ENCODE measurements at regions not wholly inside any gene's neighbourhood (a gene's known extent, or its start where the extent isn't known, plus 50 kb on each side); places are given as distances from the start of the nearest gene placed in this dataset.

DNA sequence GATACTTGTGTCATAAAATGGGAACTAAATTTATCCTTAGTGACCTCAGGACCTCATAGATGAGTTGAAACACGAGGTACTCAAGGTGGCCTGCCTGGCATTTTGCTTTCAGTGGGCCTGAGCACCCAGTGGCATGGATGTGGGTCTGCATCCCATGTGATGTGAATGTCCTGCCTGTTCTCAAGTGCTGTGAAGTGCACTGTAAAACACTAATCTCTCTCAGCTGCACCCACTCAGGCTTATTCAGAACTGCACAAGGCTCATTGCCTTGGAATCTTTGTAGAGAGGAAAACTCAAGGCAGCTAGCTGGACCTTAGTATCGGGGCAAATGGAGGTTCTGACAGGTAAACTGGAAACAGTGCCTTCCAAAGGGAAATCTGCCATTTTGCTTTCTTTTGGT is 767.0 kb downstream of the TUSC7 start:
- H3K27me3 ChIP-seq (ENCODE audit: insufficient read depth, low read length), result no peaks in the 10 kb centered on the region
- H3K4me3 ChIP-seq (ENCODE audit: low read length), result no peak overlapping the region
- H3K4me1 ChIP-seq (ENCODE audit: insufficient read depth, low read length), result no peaks in the 10 kb centered on the region
- no peaks in the 10 kb centered on the region for H3K9me3 ChIP-seq (ENCODE audit: low read depth, low read length)

- H3K4me3 ChIP-seq (ENCODE audit: low read length), result no peak overlapping the region
- H3K9me3 ChIP-seq (ENCODE audit: low read depth, low read length), result no peaks in the 10 kb centered on the region
- no peaks in the 10 kb centered on the region for H3K27me3 ChIP-seq (ENCODE audit: insufficient read depth, low read length)
- no peaks in the 10 kb centered on the region for H3K4me1 ChIP-seq (ENCODE audit: insufficient read depth, low read length)
Measured at GRCh38 chr3:117477214-117477755, 767.7 kb downstream of the TUSC7 start.

DNA sequence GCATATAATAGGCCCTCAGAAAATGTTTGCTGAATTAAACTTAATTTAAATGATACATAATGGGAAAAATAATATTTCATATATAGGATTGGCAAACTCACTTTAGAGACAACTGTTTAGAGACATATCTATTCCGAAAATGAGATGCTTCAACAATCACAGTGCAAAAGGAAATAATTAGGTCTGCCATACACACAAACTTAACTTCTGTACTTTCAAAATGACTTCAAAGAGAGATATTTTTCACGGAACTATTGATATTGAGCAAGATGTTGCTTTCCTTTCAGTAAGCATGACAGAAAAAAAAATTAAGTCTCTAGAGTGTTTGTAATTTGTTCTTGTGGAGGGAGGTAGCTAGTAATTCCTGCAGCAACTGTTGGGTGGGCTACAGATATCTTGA is 769.5 kb downstream of the TUSC7 start:
- Histone ChIP-seq H3K9me3 (ENCODE audit: low read depth, low read length) (no peaks in the 10 kb centered on the region), H3K4me3 (ENCODE audit: low read length) (no peak overlapping the region), H3K27me3 (ENCODE audit: insufficient read depth, low read length) (no peaks in the 10 kb centered on the region), H3K4me1 (ENCODE audit: insufficient read depth, low read length) (no peaks in the 10 kb centered on the region)

- Histone ChIP-seq H3K4me1 (ENCODE audit: insufficient read depth, low read length) (no peaks in the 10 kb centered on the region), H3K9me3 (ENCODE audit: low read depth, low read length) (no peaks in the 10 kb centered on the region), H3K27me3 (ENCODE audit: insufficient read depth, low read length) (no peaks in the 10 kb centered on the region), H3K4me3 (ENCODE audit: low read length) (no peak overlapping the region)
Measured at GRCh38 chr3:117480525-117480924, 770.9 kb downstream of the TUSC7 start.

GRCh38 chr3:117480972-117481371 is 771.4 kb downstream of the TUSC7 start:
- Histone ChIP-seq H3K4me1 (ENCODE audit: insufficient read depth, low read length) (no peaks in the 10 kb centered on the region), H3K9me3 (ENCODE audit: low read depth, low read length) (no peaks in the 10 kb centered on the region), H3K27me3 (ENCODE audit: insufficient read depth, low read length) (no peaks in the 10 kb centered on the region), H3K4me3 (ENCODE audit: low read length) (no peak overlapping the region)

GRCh38 chr3:117483839-117484238 is 774.3 kb downstream of the TUSC7 start:
- no peaks in the 10 kb centered on the region for H3K4me1 ChIP-seq (ENCODE audit: insufficient read depth, low read length)
- no peak overlapping the region for H3K4me3 ChIP-seq (ENCODE audit: low read length)
- no peaks in the 10 kb centered on the region for H3K9me3 ChIP-seq (ENCODE audit: low read depth, low read length)

DNA sequence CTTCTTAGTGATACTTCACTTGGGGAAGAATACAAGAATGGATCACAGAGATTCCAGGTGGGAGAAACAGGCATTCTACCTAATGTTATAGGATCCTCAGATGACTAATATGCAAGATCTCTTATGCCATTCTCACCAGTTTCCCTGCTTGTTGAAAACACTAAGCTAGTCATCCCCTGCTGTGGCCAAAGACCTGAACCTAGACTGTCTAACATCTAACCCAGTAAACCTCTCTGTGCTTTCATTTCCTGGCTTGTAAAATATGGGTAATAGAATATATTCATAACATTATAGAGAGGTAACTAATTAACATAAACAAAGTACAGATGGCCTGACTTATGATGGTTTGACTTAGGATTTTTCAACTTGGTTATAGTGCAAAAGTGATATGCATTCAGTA is 776.3 kb downstream of the TUSC7 start:
- no peak overlapping the region for H3K4me3 ChIP-seq (ENCODE audit: low read length)
- H3K4me1 ChIP-seq (ENCODE audit: insufficient read depth, low read length), result no peaks in the 10 kb centered on the region
- H3K27me3 ChIP-seq (ENCODE audit: insufficient read depth, low read length), result no peaks in the 10 kb centered on the region
- no peaks in the 10 kb centered on the region for H3K9me3 ChIP-seq (ENCODE audit: low read depth, low read length)

More at GRCh38 chr3:117483839-117484238, 774.3 kb downstream of the TUSC7 start:
- no peaks in the 10 kb centered on the region for H3K27me3 ChIP-seq (ENCODE audit: insufficient read depth, low read length)

- no peaks in the 10 kb centered on the region for H3K4me1 ChIP-seq (ENCODE audit: insufficient read depth, low read length)
- no peak overlapping the region for H3K4me3 ChIP-seq (ENCODE audit: low read length)
Measured at GRCh38 chr3:117486719-117487716, 777.4 kb downstream of the TUSC7 start.

GRCh38 chr3:117488983-117489382 is 779.4 kb downstream of the TUSC7 start:
- no peaks in the 10 kb centered on the region for H3K27me3 ChIP-seq (ENCODE audit: insufficient read depth, low read length)
- no peaks in the 10 kb centered on the region for H3K9me3 ChIP-seq (ENCODE audit: low read depth, low read length)
- no peaks in the 10 kb centered on the region for H3K4me1 ChIP-seq (ENCODE audit: insufficient read depth, low read length)
- no peak overlapping the region for H3K4me3 ChIP-seq (ENCODE audit: low read length)

More at GRCh38 chr3:117486719-117487716, 777.4 kb downstream of the TUSC7 start:
- Histone ChIP-seq H3K27me3 (ENCODE audit: insufficient read depth, low read length) (no peaks in the 10 kb centered on the region), H3K9me3 (ENCODE audit: low read depth, low read length) (no peaks in the 10 kb centered on the region)

GRCh38 chr3:117489663-117490079 is 780.1 kb downstream of the TUSC7 start:
- Histone ChIP-seq H3K9me3 (ENCODE audit: low read depth, low read length) (no peaks in the 10 kb centered on the region), H3K27me3 (ENCODE audit: insufficient read depth, low read length) (no peaks in the 10 kb centered on the region), H3K4me1 (ENCODE audit: insufficient read depth, low read length) (no peaks in the 10 kb centered on the region), H3K4me3 (ENCODE audit: low read length) (no peak overlapping the region)

DNA sequence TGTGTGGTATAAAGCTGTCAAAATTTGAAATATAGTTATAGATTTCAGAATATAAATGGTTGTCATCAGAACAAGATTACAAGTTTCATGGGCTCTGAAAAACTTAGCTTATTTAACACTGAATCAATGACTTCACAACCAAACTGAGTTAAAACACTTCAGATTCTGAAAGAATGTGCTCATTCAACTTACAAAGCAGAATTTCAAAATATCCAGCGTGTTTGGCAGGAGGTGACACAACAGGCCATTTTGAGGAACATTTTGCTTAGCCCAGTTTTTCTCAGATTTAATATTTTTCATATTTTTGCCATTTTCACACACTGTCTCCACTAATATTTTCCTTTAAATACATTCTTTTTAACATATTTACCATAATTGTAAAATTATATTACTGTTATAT is 781.1 kb downstream of the TUSC7 start:
- Histone ChIP-seq H3K27me3 (ENCODE audit: insufficient read depth, low read length) (no peaks in the 10 kb centered on the region), H3K9me3 (ENCODE audit: low read depth, low read length) (no peaks in the 10 kb centered on the region), H3K4me1 (ENCODE audit: insufficient read depth, low read length) (no peaks in the 10 kb centered on the region), H3K4me3 (ENCODE audit: low read length) (no peak overlapping the region)

GRCh38 chr3:117495620-117496019 is 786.0 kb downstream of the TUSC7 start:
- H3K27me3 ChIP-seq (ENCODE audit: insufficient read depth, low read length), result no peaks in the 10 kb centered on the region
- no peaks in the 10 kb centered on the region for H3K4me1 ChIP-seq (ENCODE audit: insufficient read depth, low read length)
- H3K9me3 ChIP-seq (ENCODE audit: low read depth, low read length), result no peaks in the 10 kb centered on the region
- no peak overlapping the region for H3K4me3 ChIP-seq (ENCODE audit: low read length)

DNA sequence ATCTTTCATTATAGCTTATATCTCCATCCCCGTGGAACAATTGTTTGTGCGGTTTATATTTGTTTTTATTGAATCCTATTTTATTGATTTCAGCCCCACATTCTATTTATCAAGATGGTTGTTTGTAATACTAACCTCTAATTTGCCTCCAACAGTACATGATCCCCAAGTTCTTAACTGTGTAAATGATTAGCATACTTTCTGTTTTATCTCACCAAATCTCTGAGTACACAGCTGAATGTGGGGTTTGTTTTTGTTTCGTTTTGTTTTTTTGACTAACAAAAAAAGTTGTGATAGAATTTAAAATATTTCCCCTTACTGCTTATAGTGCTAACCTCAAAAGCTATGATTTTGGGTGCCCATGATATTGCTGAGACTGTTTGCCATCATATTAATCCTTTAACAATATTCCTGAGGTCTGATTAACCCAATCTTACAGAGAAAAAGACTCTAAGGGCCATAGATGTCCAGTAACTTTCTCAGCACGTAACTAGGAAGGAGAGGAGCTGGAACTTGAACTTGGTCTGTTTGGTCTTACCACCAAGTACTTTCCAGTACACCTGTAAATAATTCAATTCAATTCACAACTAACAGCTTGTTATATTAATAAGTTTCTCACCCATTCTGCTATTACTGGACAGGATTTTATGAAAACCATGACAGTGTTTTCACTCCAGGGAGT is 789.8 kb downstream of the TUSC7 start:
- Histone ChIP-seq H3K4me1 (ENCODE audit: insufficient read depth, low read length) (no peaks in the 10 kb centered on the region), H3K4me3 (ENCODE audit: low read length) (no peak overlapping the region), H3K9me3 (ENCODE audit: low read depth, low read length) (no peaks in the 10 kb centered on the region), H3K27me3 (ENCODE audit: insufficient read depth, low read length) (no peaks in the 10 kb centered on the region)

DNA sequence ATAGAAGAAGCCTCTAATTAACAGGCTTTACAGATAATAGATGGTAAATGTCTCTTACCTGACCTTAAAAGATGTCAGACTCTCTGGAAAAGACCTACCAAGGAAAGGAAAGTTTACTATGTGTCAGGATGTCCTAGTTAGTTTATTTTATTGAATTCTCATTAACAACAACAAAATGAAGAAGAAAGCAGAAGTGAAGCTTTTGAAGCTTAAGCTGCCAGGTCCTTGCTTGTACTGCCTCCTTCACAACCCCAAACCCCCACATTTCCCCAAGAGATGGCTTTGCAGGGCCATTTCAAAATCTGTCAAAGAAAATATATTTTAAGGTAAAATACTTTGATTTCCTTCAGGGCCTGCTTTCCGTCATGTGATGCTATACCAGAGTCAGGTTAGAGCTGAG is 798.4 kb downstream of the TUSC7 start:
- Histone ChIP-seq H3K9me3 (ENCODE audit: low read depth, low read length) (no peaks in the 10 kb centered on the region), H3K27me3 (ENCODE audit: insufficient read depth, low read length) (no peaks in the 10 kb centered on the region), H3K4me1 (ENCODE audit: insufficient read depth, low read length) (no peaks in the 10 kb centered on the region), H3K4me3 (ENCODE audit: low read length) (no peak overlapping the region)

DNA sequence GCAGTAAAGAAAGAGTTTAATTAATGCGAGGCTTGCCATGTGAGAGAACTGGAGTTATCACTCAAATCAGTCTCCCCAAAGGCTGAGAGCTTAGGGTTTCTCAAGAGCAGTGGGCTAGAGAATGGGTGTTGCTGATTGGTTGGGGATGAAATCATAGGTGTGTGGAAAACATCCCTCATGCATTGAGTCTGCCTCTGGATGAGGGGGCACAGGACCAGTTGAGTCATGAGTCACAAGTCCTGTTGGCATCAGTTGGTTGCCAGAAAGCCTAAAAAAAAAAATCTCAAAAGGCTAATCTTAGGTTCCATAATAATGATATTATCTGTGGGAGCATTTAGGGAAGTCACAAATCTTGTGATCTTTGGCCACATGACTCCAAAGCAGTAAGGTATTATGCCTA is 800.3 kb downstream of the TUSC7 start:
- Histone ChIP-seq H3K4me3 (ENCODE audit: low read length) (no peak overlapping the region), H3K4me1 (ENCODE audit: insufficient read depth, low read length) (no peaks in the 10 kb centered on the region), H3K27me3 (ENCODE audit: insufficient read depth, low read length) (no peaks in the 10 kb centered on the region), H3K9me3 (ENCODE audit: low read depth, low read length) (no peaks in the 10 kb centered on the region)

All from mononuclear cell (primary cell).